ENCODE measurements at regions not wholly inside any gene's neighbourhood (a gene's known extent, or its start where the extent isn't known, plus 50 kb on each side); places are given as distances from the start of the nearest gene placed in this dataset.
"Not testable (repeated sequence)": the region's sequence is repeated elsewhere in the genome, so short reads cannot be mapped to it uniquely, and the experiment has no call there.

DNA sequence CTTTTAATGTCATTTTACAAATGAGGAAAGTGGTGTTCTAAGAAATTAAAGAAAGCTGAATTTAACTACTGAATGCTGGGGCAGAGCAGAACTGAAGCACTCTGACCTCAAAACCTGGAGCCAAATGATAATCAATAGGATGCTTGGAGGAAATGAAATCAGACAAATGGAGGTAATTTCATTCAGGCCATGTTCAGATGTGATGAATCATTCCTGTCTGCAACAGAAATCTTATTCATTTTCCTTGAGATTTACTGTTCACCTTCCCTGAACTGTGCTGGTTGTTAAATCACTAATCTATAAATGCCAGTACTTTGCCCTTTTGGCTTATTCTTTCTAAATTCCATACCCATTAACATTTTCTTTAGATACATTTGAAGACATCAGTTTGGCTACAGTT is 85.6 kb upstream of the SNX7 start:
- no peak for DNase-seq (ENCODE audit: low spot score in 2 of 2)
- intact Hi-C loops (cut with DNase I; ENCODE audit: low total_unique reads) = no loop called here

GRCh38 chr1:98565951-98566350 is 95.6 kb upstream of the SNX7 start:
- intact Hi-C loops (cut with DNase I; ENCODE audit: low total_unique reads) = no loop called here
- H3K4me3 ChIP-seq (ENCODE audit: low read depth, poor library complexity, severe bottlenecking) = no peak overlapping the region
- TF ChIP-seq, protein P1, sequence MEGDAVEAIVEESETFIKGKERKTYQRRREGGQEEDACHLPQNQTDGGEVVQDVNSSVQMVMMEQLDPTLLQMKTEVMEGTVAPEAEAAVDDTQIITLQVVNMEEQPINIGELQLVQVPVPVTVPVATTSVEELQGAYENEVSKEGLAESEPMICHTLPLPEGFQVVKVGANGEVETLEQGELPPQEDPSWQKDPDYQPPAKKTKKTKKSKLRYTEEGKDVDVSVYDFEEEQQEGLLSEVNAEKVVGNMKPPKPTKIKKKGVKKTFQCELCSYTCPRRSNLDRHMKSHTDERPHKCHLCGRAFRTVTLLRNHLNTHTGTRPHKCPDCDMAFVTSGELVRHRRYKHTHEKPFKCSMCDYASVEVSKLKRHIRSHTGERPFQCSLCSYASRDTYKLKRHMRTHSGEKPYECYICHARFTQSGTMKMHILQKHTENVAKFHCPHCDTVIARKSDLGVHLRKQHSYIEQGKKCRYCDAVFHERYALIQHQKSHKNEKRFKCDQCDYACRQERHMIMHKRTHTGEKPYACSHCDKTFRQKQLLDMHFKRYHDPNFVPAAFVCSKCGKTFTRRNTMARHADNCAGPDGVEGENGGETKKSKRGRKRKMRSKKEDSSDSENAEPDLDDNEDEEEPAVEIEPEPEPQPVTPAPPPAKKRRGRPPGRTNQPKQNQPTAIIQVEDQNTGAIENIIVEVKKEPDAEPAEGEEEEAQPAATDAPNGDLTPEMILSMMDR (IDR thresholded peaks at IDR 0.05) = no peak
- no peak for TF ChIP-seq POLR2A (IDR thresholded peaks at IDR 0.05)
- 61 to 65% methylated on average over 3 of the region's 3 CpGs for WGBS, 2 donors
- no peak for DNase-seq (ENCODE audit: low spot score in 2 of 2)

More for the DNA sequence above, 85.6 kb upstream of the SNX7 start:
- TF ChIP-seq POLR2A (IDR thresholded peaks at IDR 0.05) = no peak
- TF ChIP-seq, protein P1 (IDR thresholded peaks at IDR 0.05) = no peak
- H3K4me3 ChIP-seq (ENCODE audit: low read depth, poor library complexity, severe bottlenecking) = no peak overlapping the region

DNA sequence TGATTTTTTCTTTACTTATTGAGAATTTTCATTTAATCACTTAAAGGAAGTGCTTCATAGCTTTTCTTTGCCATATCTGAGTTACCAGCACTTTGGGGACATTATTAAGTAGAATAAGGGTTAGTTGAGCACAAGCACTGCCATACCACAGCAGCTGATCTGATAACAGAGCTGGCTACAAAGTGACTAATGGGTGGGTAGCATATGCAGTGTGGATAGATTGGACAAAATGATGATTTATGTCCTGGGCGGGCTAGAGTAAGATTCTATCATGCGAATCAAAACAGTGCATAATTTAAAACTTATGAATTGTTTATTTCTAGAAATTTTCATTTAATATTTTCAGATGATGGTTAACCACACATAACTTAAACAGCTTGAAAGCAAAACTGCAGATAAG is 102.2 kb upstream of the SNX7 start:
- H3K4me3 ChIP-seq (ENCODE audit: low read depth, poor library complexity, severe bottlenecking) = no peak overlapping the region
- DNase-seq (ENCODE audit: low spot score in 2 of 2) = no peak
- 78% methylated on average over 2 of the region's 2 CpGs for WGBS, 2 donors
- TF ChIP-seq, protein P1 (IDR thresholded peaks at IDR 0.05) = no peak
- no peak for TF ChIP-seq POLR2A (IDR thresholded peaks at IDR 0.05)
- intact Hi-C loops (cut with DNase I; ENCODE audit: low total_unique reads) = no loop called here

GRCh38 chr1:98557895-98558294 is 103.6 kb upstream of the SNX7 start:
- H3K4me3 ChIP-seq (ENCODE audit: low read depth, poor library complexity, severe bottlenecking) = no peak overlapping the region
- DNase-seq (ENCODE audit: low spot score in 2 of 2) = no peak
- intact Hi-C loops (cut with DNase I; ENCODE audit: low total_unique reads) = no loop called here
- WGBS, 2 donors = 26 to 40% methylated on average over 2 of the region's 2 CpGs
- no peak for TF ChIP-seq POLR2A (IDR thresholded peaks at IDR 0.05)
- TF ChIP-seq, protein P1 (IDR thresholded peaks at IDR 0.05) = no peak

DNA sequence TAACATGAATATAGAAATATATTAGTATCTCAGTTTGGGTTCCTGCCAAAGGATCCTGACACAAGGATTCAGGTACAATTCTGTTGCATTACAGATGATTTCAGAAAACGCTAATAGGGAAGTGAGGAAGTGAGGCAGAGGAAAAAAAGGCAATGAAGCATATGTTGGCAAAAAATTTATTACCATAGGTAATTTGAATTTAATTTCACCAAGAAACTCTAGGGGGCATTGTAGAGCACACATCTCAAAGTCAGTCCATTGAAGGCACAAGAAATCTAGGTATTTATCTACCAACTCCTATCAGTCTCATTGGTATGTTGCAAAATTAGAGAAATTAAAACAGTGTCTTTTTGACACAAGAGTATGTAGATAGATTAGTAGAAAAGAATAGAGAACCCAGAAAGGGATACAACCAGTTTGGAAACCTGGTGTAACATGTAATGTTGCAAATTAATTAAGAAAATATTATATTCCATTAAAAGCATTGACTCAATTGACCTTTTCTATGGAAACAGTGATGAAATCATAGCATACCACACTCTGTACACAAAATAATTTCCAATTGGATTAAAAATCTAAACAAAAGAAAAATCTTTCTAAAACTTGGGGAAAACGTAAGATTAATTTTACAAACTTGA is 104.9 kb upstream of the SNX7 start:
- WGBS, 2 donors = 62 to 63% methylated on average over 2 of the region's 2 CpGs
- intact Hi-C loops (cut with DNase I; ENCODE audit: low total_unique reads) = no loop called here
- TF ChIP-seq, protein P1 (IDR thresholded peaks at IDR 0.05) = no peak
- no peak for TF ChIP-seq POLR2A (IDR thresholded peaks at IDR 0.05)

DNA sequence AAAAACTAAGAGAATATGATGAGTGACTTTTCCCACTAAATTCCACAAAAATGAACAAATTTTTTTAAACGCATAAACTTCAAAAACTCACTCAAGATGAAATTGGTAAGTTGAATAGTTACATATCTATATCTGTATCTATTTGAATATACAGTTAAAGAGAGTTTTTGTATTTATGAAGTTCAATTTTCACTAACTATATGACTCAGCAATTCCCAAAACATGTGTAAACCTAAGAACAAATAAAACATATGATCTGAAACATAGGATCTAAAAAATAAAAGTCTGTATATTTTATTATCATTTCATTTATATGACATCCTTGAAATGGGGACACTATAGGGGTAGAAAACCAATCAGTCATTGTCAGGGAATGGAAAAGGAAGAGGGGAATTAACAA is 105.7 kb upstream of the SNX7 start:
- intact Hi-C loops (cut with DNase I; ENCODE audit: low total_unique reads) = no loop called here
- DNase-seq (ENCODE audit: low spot score in 2 of 2) = no peak

More for the DNA sequence above, 104.9 kb upstream of the SNX7 start:
- no peak overlapping the region for H3K4me3 ChIP-seq (ENCODE audit: low read depth, poor library complexity, severe bottlenecking)
- no peak for DNase-seq (ENCODE audit: low spot score in 2 of 2)

GRCh38 chr1:98552576-98553074 is 108.9 kb upstream of the SNX7 start:
- intact Hi-C loops (cut with DNase I; ENCODE audit: low total_unique reads); H3K4me3 ChIP-seq (ENCODE audit: low read depth, poor library complexity, severe bottlenecking); DNase-seq (ENCODE audit: low spot score in 2 of 2): not testable (repeated sequence)
- 54 to 58% methylated on average over 5 of the region's 5 CpGs for WGBS, 2 donors

More for the DNA sequence above, 105.7 kb upstream of the SNX7 start:
- H3K4me3 ChIP-seq (ENCODE audit: low read depth, poor library complexity, severe bottlenecking) = no peak overlapping the region
- TF ChIP-seq, protein P1 (IDR thresholded peaks at IDR 0.05) = no peak
- no peak for TF ChIP-seq POLR2A (IDR thresholded peaks at IDR 0.05)
- 84 to 95% methylated on average over 1 of the region's 1 CpG for WGBS, 2 donors
